IPS-15b (cell line): ENCODE measurements at regions not wholly inside any gene's neighbourhood (a gene's known extent, or its start where the extent isn't known, plus 50 kb on each side); places are given as distances from the start of the nearest gene placed in this dataset.

ENCODE experiments used
- H3K27me3 ChIP-seq: one replicate; pipeline ENCODE4 v1.6.1; 2013; ENCODE audit warnings: low read length; ENCODE audit not compliant: control insufficient read depth, insufficient read depth
- H3K36me3 ChIP-seq: one replicate; pipeline ENCODE4 v1.6.1; 2013; ENCODE audit warnings: low read length; ENCODE audit not compliant: control insufficient read depth, insufficient read depth
- H3K4me1 ChIP-seq: one replicate; pipeline ENCODE4 v1.6.1; 2013; ENCODE audit warnings: mild to moderate bottlenecking, low read length; ENCODE audit not compliant: control insufficient read depth, insufficient read depth
- H3K4me3 ChIP-seq: one replicate; pipeline ENCODE4 v1.5.1; 2013; ENCODE audit warnings: low read depth, low read length
- H3K9ac ChIP-seq: one replicate; pipeline ENCODE4 v1.6.1; 2013; ENCODE audit warnings: low read depth, mild to moderate bottlenecking, low read length
- H3K9me3 ChIP-seq: one replicate; pipeline ENCODE4 v1.6.1; 2013; ENCODE audit warnings: mild to moderate bottlenecking, low read length; ENCODE audit not compliant: control insufficient read depth, insufficient read depth

DNA sequence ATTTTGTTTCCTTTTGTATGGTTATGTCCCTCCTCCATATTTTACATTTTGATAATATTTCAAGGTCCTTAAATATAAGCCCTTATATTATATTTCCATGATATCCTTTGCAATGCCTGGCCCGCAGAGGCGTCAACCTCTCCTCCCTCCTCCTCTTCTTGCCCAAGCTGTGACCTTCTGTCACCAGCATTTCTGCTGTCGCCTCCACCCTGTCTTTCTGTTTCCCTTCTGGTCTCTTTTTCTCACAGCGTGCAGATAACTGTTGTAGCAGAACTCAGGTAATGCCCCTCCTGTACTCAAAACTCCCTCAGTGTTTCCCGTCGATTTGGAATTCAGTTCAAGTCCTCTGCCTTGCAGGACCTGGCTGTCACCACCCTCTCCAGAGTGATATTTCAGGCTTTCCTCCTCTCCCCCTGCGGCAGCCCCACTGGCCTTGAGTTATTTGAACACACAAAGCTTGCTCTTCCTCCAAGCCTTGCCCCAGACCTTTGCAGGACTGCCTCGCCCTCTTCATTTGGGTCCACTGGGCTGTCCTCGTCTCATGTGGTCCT lies 709.3 kb downstream of the DCDC2C start:
- Histone ChIP-seq H3K4me3 (no peak overlapping the region), H3K36me3 (no peaks in the 10 kb centered on the region), H3K4me1 (no peaks in the 10 kb centered on the region), H3K9ac (no peak overlapping the region), H3K9me3 (no peaks in the 10 kb centered on the region), H3K27me3 (no peaks in the 10 kb centered on the region)

DNA sequence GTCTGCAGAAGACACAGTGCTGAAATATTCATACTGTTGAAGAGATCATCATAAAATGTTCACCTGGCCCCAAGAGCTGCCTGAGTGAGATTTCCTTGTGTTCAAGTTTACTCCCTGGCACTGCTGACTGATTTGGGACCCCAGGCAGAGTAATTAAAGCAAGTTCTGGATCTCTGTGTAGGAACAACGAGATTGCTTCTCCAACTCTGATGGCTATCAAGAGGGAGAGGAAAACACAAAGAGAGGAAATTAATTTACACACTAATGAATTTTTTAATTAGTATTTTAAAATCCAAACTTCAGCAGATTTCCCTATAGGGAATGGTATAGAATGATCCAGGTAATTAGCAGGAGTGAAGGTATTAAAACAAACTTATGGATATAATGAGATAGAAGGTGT lies 711.8 kb downstream of the DCDC2C start:
- H3K4me3 ChIP-seq = no peak overlapping the region
- H3K9ac ChIP-seq = no peak overlapping the region
- H3K36me3 ChIP-seq = no peaks in the 10 kb centered on the region
- H3K27me3 ChIP-seq = no peaks in the 10 kb centered on the region
- H3K4me1 ChIP-seq = no peaks in the 10 kb centered on the region
- no peaks in the 10 kb centered on the region for H3K9me3 ChIP-seq

DNA sequence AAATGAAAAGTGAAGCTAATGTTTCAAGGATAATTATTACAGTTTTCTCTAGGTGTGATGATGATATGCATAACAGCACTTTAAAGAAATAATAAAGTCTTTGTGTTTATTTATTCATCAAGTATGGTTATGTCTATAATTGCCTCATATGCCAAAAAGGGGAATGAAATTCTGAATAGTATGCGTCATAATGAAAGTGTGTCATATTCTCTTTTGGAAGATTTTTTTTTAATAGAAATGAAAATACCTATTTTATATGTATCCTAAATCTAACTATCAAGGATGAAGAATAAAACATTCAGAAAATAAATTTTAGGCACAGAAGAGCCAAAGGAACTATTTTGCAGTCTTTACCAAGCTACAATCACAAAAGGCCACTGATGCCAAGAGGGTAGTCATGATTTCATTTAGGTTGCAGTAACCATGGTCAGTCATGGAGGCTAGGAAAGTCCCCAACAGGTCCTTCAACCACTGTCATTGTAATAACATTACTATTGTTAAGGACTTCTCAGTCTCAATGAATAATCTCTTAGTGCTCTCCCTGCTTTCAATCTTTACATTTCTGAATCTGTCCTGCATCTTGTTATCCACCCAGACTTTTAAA lies 712.5 kb downstream of the DCDC2C start:
- H3K9ac ChIP-seq = no peak overlapping the region
- no peak overlapping the region for H3K4me3 ChIP-seq

DNA sequence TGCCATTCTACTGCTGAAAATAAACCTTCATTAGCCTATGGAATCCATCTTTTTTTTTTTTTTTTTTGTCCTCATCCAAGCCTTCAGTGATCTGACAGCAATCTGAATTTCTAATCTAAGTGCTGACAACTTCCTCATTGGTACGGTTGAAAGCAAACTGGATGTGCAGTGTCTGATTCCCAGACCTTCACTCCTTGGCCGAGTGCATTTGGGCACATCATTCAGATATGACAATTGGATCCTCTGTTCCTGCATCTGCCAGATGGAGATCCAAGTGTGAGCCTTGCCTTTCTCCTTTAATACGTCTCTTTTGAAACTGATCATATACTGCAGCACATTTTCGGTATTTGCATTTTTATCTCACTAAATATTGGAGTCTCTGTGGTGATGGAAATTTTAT lies 713.1 kb downstream of the DCDC2C start:
- H3K9ac ChIP-seq = no peak overlapping the region
- no peak overlapping the region for H3K4me3 ChIP-seq
- H3K4me1 ChIP-seq = no peaks in the 10 kb centered on the region
- H3K27me3 ChIP-seq = no peaks in the 10 kb centered on the region
- no peaks in the 10 kb centered on the region for H3K36me3 ChIP-seq
- no peaks in the 10 kb centered on the region for H3K9me3 ChIP-seq

More for the DNA sequence above, 712.5 kb downstream of the DCDC2C start:
- Histone ChIP-seq H3K9me3 (no peaks in the 10 kb centered on the region), H3K27me3 (no peaks in the 10 kb centered on the region), H3K4me1 (no peaks in the 10 kb centered on the region), H3K36me3 (no peaks in the 10 kb centered on the region)

DNA sequence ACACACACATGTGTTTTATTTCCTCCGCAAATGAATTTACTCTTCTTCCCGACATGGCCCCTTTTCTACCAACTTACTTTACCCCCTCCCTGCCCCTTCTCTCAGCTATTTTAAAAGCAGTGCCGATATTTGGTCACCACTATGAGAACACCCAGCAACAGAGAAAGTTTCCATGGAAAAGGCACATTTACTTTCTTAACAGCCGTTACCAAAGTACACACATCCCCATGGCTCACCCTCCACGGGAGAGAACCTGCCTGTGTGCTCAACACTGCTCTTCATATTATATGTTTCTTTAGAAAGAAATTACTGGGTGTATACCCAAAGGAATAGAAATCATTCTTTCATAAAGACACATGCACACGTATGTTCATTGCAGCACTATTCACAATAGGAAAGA lies 714.4 kb downstream of the DCDC2C start:
- Histone ChIP-seq H3K4me1 (no peaks in the 10 kb centered on the region), H3K9me3 (no peaks in the 10 kb centered on the region), H3K27me3 (no peaks in the 10 kb centered on the region), H3K36me3 (no peaks in the 10 kb centered on the region), H3K9ac (no peak overlapping the region), H3K4me3 (no peak overlapping the region)

DNA sequence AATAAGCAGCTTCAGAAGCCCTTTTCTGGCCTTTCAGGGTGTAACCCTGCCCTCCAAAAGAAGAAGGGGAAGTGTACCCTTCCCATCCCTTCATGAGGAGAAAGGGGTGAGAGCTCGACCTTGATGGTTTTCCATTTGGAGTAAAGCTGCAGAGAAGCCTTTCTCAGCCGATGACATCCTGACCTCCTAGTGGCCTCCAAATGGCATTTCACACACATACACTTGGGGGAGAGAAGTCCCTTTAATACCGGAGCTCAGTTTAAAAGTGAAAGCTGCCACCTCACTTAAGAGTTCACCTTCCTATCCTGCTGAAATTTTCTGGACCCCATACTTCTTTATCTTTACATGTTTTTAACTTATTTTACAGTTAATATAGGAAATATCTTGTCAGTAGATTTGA lies 716.7 kb downstream of the DCDC2C start:
- H3K27me3 ChIP-seq = no peaks in the 10 kb centered on the region
- H3K36me3 ChIP-seq = no peaks in the 10 kb centered on the region

DNA sequence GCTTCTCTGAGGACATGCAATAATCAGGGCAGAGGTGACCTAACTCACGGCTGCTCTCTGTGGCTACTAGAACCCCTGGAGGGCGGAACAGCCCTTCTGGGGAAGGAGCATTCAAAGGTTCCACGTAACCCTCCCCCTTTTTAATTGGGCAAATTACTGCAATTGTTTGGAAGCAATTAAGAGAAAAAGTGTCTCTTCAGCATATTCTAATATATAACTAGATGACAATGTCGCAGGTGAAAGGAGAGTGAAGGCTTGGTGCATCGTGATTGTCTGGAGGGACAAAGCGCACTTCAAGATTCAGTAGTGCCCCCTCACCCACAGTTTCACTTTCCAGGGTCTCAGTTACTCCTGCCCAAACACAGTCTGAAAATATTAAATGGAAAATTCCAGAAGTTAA lies 720.8 kb downstream of the DCDC2C start:
- H3K4me3 ChIP-seq = no peak overlapping the region
- no peaks in the 10 kb centered on the region for H3K27me3 ChIP-seq
- H3K9me3 ChIP-seq = no peaks in the 10 kb centered on the region
- no peak overlapping the region for H3K9ac ChIP-seq
- H3K4me1 ChIP-seq = no peaks in the 10 kb centered on the region
- no peaks in the 10 kb centered on the region for H3K36me3 ChIP-seq

More for the DNA sequence above, 716.7 kb downstream of the DCDC2C start:
- H3K9me3 ChIP-seq = no peaks in the 10 kb centered on the region
- no peak overlapping the region for H3K9ac ChIP-seq
- no peak overlapping the region for H3K4me3 ChIP-seq
- no peaks in the 10 kb centered on the region for H3K4me1 ChIP-seq

DNA sequence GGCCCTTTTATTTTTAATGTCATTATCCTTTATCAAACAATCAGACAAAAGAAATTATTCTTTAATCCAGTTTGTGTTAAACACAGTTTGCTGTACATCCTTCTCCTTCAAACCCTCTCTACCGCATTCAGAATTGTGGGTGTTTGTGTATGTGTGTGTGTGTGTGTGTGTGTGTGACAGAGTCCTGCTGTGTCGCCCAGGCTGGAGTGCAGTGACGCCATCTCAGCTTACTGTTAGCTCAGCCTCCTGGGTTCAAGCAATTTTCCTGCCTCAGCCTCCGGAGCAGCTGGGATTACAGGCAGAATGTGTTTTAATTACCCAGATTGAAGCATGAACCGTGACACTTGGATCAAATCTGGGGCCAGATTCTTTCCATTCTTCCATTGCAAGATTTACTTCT lies 723.7 kb downstream of the DCDC2C start:
- Histone ChIP-seq H3K4me1 (no peaks in the 10 kb centered on the region), H3K27me3 (no peaks in the 10 kb centered on the region), H3K36me3 (no peaks in the 10 kb centered on the region), H3K4me3 (no peak overlapping the region), H3K9me3 (no peaks in the 10 kb centered on the region), H3K9ac (no peak overlapping the region)

DNA sequence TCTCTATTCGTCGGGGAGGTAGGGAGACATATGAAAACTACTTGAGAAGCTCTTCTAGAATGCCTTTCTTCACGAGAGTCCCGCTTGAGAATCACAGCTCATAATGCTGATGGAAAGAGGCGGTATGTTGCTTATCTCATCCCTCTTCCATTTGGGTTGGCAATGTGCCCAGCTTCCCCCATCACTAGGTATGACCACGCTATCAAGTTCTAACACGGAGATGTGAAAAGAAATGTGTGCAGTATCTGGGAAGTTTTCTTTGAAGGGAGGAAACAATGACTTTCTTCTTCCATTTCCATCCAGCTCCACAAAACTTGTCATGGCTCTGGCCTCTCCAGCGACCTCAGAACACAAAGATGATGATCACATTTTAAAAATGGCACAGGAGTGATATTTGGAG lies 742.4 kb downstream of the DCDC2C start:
- H3K36me3 ChIP-seq = no peaks in the 10 kb centered on the region
- H3K9me3 ChIP-seq = no peaks in the 10 kb centered on the region
- no peak overlapping the region for H3K9ac ChIP-seq
- H3K4me1 ChIP-seq = peaks cover 12% of the 10 kb centered on the region
- no peaks in the 10 kb centered on the region for H3K27me3 ChIP-seq
- H3K4me3 ChIP-seq = no peak overlapping the region

DNA sequence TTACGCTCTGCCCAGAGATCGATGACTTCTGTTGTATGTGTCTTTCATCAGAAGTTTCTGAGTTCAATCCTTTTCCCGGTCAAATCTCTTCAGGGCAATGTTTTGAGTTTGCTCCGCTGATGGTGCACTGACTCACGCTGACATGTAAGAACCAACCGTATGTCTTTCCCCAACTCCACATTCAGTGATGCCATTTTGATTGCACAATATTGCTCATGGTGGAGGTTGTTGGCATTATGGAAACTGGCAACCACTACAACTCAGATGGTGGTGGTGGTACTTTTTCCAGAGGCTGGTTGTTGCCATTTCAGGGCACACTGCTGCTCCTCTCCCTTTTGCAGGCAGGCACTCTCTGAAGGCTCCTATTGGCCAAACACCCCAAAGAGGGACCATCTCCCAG lies 751.5 kb downstream of the DCDC2C start:
- Histone ChIP-seq H3K4me3 (no peak overlapping the region), H3K36me3 (no peaks in the 10 kb centered on the region), H3K27me3 (no peaks in the 10 kb centered on the region), H3K9ac (no peak overlapping the region), H3K4me1 (no peaks in the 10 kb centered on the region), H3K9me3 (no peaks in the 10 kb centered on the region)

DNA sequence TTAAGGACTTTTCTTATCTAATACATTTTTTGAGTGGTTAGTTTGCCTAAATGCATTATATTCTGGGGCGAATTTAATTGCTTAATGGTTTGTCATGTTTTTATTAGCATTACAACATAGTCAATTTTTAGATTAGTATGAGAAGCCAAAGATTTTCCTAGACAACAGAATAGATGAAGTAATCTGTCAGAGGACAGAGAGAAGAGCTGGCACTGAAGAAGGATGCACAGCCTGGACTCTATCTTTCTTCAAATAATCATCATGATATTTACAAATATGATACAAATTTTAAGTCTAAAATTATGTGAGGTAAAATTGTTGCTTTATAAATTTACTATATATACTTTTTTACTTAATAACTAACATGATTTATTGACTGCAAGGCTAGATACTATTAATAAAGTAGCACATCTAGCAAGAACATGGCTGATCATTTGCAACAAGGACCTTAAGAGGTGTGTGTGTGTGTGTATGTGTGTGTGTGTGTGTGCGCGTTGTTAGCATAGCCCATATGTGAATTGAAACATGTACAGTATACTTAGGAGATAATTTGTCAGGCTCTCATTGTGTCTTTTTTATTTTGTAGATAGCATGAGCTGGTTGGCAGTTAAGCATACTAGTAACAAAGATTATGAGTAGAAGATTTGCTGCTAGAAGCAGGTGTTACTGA lies 752.2 kb downstream of the DCDC2C start:
- Histone ChIP-seq H3K4me1 (no peaks in the 10 kb centered on the region), H3K4me3 (no peak overlapping the region), H3K36me3 (no peaks in the 10 kb centered on the region), H3K9ac (no peak overlapping the region), H3K27me3 (no peaks in the 10 kb centered on the region), H3K9me3 (no peaks in the 10 kb centered on the region)

DNA sequence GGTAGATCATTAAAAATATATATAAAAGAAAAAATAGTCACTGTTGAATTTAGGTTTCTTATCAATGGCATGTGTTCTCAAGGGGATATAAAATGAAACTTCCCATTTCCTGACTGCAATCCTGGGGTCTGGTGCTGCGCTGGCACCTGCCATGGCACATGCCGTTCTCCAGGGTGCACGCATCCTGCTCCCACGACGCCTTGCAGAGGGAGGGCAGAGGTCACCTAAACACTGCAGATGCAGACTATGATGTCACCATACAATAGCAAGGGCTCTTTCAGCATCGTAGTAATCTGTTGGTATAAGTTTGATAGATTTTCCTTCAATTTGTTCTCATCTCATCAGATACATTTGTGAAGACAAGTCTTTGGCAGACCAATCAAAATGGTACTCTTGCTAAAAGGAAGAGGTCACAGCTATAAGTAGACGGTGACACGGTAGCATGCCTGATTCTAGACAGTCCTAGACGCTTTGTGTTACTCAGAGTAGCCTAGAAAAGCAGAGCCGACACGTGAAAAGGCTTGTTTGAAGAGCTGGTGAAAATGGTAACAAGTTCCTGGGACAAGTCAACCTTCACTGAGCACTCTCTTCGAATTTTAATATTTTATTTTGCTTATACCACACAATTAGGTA lies 761.4 kb downstream of the DCDC2C start:
- no peak overlapping the region for H3K9ac ChIP-seq
- H3K9me3 ChIP-seq = no peaks in the 10 kb centered on the region
- H3K4me1 ChIP-seq = no peaks in the 10 kb centered on the region
- H3K4me3 ChIP-seq = no peak overlapping the region
- H3K27me3 ChIP-seq = no peaks in the 10 kb centered on the region
- no peaks in the 10 kb centered on the region for H3K36me3 ChIP-seq
